A204.1 (cell line): ENCODE measurements at regions not wholly inside any gene's neighbourhood (a gene's known extent, or its start where the extent isn't known, plus 50 kb on each side); places are given as distances from the start of the nearest gene placed in this dataset.
"Not testable (repeated sequence)": the region's sequence is repeated elsewhere in the genome, so short reads cannot be mapped to it uniquely, and the experiment has no call there.

Experiments used
- FAIRE-seq: peaks from 2 replicates; lab custom pipeline; 2012; peaks lifted over from hg19 to GRCh38; lab: Jason Lieb, UNC

GRCh38 chr22:49453771-49454170, 373.9 kb downstream of the BRD1 start:
- no peak for FAIRE-seq

GRCh38 chr22:49453019-49453418, 374.7 kb downstream of the BRD1 start:
- not testable (repeated sequence) for FAIRE-seq

- no peak for FAIRE-seq
These were observed 375.2 kb downstream of the BRD1 start for GRCh38 chr22:49452362-49452946.

- no peak for FAIRE-seq
These were observed 376.4 kb downstream of the BRD1 start for GRCh38 chr22:49451070-49451840.

- no peak for FAIRE-seq
These were observed 377.2 kb downstream of the BRD1 start for GRCh38 chr22:49450498-49450897.

- no peak for FAIRE-seq
These were observed 377.7 kb downstream of the BRD1 start for GRCh38 chr22:49449811-49450446.

- FAIRE-seq: no peak
These were observed 378.3 kb downstream of the BRD1 start for GRCh38 chr22:49449377-49449776.

- FAIRE-seq: no peak
These were observed 379.1 kb downstream of the BRD1 start for GRCh38 chr22:49448526-49448925.

GRCh38 chr22:49447837-49448236, 379.8 kb downstream of the BRD1 start:
- FAIRE-seq: no peak

GRCh38 chr22:49446759-49447710, 380.6 kb downstream of the BRD1 start:
- FAIRE-seq: no peak

- FAIRE-seq: no peak
These were observed 381.4 kb downstream of the BRD1 start for GRCh38 chr22:49446145-49446758.

- no peak for FAIRE-seq
These were observed 382.9 kb downstream of the BRD1 start for GRCh38 chr22:49444781-49445180.

- FAIRE-seq: no peak
These were observed 386.7 kb downstream of the BRD1 start for GRCh38 chr22:49440931-49441330.

GRCh38 chr22:49439373-49439772, 388.3 kb downstream of the BRD1 start:
- no peak for FAIRE-seq

- no peak for FAIRE-seq
These were observed 389.7 kb downstream of the BRD1 start for GRCh38 chr22:49437956-49438355.

GRCh38 chr22:49437356-49437755, 390.3 kb downstream of the BRD1 start:
- no peak for FAIRE-seq

- FAIRE-seq: no peak
These were observed 391.6 kb downstream of the BRD1 start for GRCh38 chr22:49436056-49436455.

GRCh38 chr22:49435596-49435995, 392.1 kb downstream of the BRD1 start:
- no peak for FAIRE-seq

- FAIRE-seq: no peak
These were observed 393.7 kb downstream of the BRD1 start for GRCh38 chr22:49433717-49434611.

- FAIRE-seq: no peak
These were observed 394.7 kb downstream of the BRD1 start for GRCh38 chr22:49432897-49433443.
